LoVo (cell line): ENCODE measurements at regions not wholly inside any gene's neighbourhood (a gene's known extent, or its start where the extent isn't known, plus 50 kb on each side); places are given as distances from the start of the nearest gene placed in this dataset.
"Not testable (repeated sequence)": the region's sequence is repeated elsewhere in the genome, so short reads cannot be mapped to it uniquely, and the experiment has no call there.

Experiments used
- DNase-seq: peaks from one replicate; pipeline ENCODE4 v3.0.0-alpha.2; 2016; ENCODE audit warnings: low spot score

GRCh38 chr11:79506734-79507344 is 66.0 kb upstream of the TENM4 start:
- DNase-seq = no peak

- no peak for DNase-seq
These were observed 65.3 kb upstream of the TENM4 start for GRCh38 chr11:79506124-79506523.

- no peak for DNase-seq
These were observed 62.2 kb upstream of the TENM4 start for GRCh38 chr11:79503028-79503427.

- DNase-seq = no peak
These were observed 60.9 kb upstream of the TENM4 start for GRCh38 chr11:79501707-79502106.

- DNase-seq = not testable (repeated sequence)
These were observed 59.1 kb upstream of the TENM4 start for GRCh38 chr11:79499929-79500328.

GRCh38 chr11:79498667-79499066 is 57.8 kb upstream of the TENM4 start:
- no peak for DNase-seq

- DNase-seq = peak; percentile 50
These were observed 52.8 kb upstream of the TENM4 start for GRCh38 chr11:79493555-79494171.

- DNase-seq = no peak
These were observed 51.2 kb upstream of the TENM4 start for GRCh38 chr11:79492008-79492407.
